Muscle of arm (tissue), 1 donor: ENCODE measurements at regions not wholly inside any gene's neighbourhood (a gene's known extent, or its start where the extent isn't known, plus 50 kb on each side); places are given as distances from the start of the nearest gene placed in this dataset.
A peak's percentile ranks its signal among the peaks of the same experiment; 100 is the strongest.

ENCODE experiments used
- DNase-seq: peaks from one replicate; pipeline ENCODE4 v3.0.0-alpha.2; 2013

GRCh38 chr7:155202106-155202871, 95.4 kb upstream of the INSIG1 start:
- DNase-seq = no peak

- DNase-seq = no peak
These were observed 94.4 kb upstream of the INSIG1 start for GRCh38 chr7:155203059-155203881.

GRCh38 chr7:155203882-155204691, 93.6 kb upstream of the INSIG1 start:
- no peak for DNase-seq

GRCh38 chr7:155204744-155205367, 92.8 kb upstream of the INSIG1 start:
- DNase-seq = no peak

- DNase-seq = peak; percentile 80
These were observed 92.0 kb upstream of the INSIG1 start for GRCh38 chr7:155205368-155206317.

GRCh38 chr7:155206318-155207020, 91.2 kb upstream of the INSIG1 start:
- peak; percentile 78 for DNase-seq

- DNase-seq = no peak
These were observed 90.2 kb upstream of the INSIG1 start for GRCh38 chr7:155207326-155208002.

GRCh38 chr7:155208681-155209477, 88.8 kb upstream of the INSIG1 start:
- no peak for DNase-seq

- no peak for DNase-seq
These were observed 88.0 kb upstream of the INSIG1 start for GRCh38 chr7:155209478-155210319.

- DNase-seq = no peak
These were observed 87.3 kb upstream of the INSIG1 start for GRCh38 chr7:155210356-155210755.

GRCh38 chr7:155211173-155211572, 86.5 kb upstream of the INSIG1 start:
- DNase-seq = no peak

GRCh38 chr7:155211761-155212160, 85.9 kb upstream of the INSIG1 start:
- DNase-seq = no peak

GRCh38 chr7:155212301-155213015, 85.2 kb upstream of the INSIG1 start:
- DNase-seq = no peak

GRCh38 chr7:155213385-155213784, 84.3 kb upstream of the INSIG1 start:
- no peak for DNase-seq

GRCh38 chr7:155213955-155214740, 83.5 kb upstream of the INSIG1 start:
- DNase-seq = no peak
